GM03348 (cell line): ENCODE measurements at regions not wholly inside any gene's neighbourhood (a gene's known extent, or its start where the extent isn't known, plus 50 kb on each side); places are given as distances from the start of the nearest gene placed in this dataset.

Experiments used
- DNase-seq: peaks from one replicate; pipeline ENCODE4 v3.0.0; 2012; ENCODE audit warnings: low spot score

DNA sequence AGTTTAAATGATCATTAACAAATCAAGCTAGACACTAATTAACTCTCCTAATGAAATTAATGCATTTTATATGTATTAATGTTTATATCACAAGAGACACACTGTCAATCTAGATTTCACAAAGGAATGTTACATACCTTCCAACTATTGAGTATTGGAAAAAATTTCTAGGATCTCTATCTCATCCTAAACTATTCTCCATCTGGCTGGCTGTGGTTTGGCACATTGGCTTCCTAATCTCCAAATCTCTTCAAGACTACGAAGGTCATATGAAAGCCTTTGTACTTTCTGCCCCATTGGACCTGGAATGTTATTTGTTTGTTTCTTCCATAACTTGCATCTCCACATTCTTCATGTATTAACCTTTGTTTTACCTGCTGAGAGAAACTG lies 1160.0 kb downstream of the ADGRL3 start:
- DNase-seq, result no peak

DNA sequence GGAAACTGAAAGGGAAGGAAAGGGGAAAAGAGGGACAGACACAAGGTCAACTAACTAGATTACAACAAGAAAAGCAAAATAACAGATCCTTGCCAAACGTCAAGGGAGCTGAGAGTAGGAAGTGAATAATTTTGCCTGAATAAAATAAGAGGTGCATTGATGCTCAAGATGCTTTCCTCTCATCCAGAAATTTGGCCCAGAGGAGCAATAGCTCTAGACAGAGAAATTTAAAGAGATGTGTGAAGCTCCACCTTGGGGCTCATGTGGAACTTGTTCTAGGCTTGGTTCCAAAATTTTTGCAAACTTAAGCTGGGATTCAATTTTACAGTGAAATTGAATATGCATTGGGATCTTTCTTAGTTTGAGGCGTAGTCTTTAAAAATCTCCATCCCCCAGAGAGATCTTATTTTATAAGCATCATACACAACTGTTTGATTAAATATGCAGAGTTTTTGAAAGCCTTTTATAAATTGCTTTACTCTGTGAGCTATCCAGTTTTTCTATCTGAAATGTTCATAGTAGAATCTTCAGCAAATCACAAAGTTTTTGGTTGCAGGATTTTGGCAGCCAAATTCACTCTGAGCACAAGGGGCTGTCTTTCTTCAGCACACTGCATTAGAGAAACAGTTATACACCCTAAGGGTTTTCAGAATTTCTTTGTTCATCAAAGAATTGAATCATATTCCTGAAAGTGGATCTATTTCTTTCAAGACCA lies 1159.5 kb downstream of the ADGRL3 start:
- DNase-seq, result no peak

DNA sequence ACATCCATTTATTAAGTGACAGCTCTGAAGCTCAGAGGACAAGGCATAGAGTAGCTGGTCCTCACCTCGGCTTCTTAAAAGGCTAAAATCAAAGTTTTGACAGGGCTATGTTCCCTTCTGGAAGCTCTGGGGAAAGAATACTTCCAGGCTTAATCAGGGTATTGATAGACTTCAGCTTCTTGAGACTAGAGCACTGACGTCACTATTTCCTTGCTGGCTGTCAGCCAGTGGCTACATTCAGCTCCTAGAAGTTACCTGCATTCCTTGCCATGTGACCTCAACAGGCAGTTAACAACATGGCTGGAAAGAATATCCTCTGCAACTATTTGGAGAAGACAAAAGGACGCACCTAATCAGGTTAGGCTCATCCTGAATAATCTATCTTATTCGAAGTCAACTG lies 1144.8 kb downstream of the ADGRL3 start:
- DNase-seq, result no peak

- no peak for DNase-seq
These were observed 1144.3 kb downstream of the ADGRL3 start for GRCh38 chr4:62344474-62344873.

DNA sequence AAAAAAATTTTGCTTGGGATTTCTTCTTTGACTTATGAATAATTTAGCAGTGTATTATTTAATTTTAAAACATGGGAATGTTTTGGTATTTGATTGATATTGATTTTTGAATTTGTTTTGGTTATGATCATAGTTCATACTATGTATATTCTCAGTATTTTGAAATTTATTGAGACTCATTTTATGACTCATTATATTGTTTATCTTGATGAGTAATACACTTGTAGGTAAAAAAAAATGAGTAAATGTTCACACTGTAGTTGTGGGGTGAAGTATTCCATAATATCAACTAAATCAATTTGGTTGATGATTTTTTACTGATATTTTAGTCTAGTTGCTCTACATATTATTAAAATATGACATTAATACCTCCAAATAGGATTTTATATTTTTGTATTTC lies 1142.2 kb downstream of the ADGRL3 start:
- no peak for DNase-seq

- DNase-seq, result no peak
These were observed 1128.4 kb downstream of the ADGRL3 start for GRCh38 chr4:62328526-62328925.

GRCh38 chr4:62327612-62328297 lies 1127.6 kb downstream of the ADGRL3 start:
- DNase-seq, result no peak

- DNase-seq, result no peak
These were observed 1124.1 kb downstream of the ADGRL3 start for GRCh38 chr4:62324215-62324614.

DNA sequence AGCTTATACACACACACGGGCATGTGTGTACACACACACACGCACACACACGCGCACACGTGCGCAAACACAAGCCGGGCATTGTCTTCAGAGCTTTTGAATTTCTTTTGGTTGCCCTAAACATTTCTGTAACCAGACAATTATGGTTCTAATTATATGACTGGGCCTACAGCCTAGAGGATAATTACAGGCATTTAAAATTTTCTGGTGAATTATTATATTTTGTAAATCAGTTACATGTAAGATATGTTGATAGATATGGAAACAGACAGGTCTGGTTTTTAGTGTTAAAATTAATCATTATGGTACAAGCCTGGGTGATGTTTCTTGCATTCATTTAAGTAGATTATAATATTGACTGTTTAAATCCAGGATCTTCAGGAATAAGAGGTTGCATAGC lies 1120.5 kb downstream of the ADGRL3 start:
- DNase-seq, result no peak

GRCh38 chr4:62302710-62303109 lies 1102.6 kb downstream of the ADGRL3 start:
- no peak for DNase-seq

DNA sequence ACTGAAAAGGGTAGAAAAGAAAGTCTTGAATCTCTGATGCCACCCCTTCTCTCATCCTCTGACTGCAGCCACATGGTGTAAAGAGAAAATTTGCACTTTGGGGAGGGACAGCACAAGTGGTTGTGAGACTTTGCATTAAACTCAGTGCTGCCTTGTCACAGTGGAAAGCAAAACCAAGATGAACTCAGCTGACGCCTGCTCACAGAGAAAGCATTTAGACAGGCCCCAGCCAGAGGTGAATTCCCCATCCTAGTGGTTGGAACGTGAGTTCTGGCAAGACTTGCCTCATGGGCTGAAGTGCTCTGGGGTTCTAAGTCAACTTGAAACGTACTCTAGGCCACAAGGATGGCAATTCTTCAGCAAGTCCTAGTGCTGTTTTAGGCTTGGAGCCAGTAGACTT lies 1101.4 kb downstream of the ADGRL3 start:
- DNase-seq, result no peak

DNA sequence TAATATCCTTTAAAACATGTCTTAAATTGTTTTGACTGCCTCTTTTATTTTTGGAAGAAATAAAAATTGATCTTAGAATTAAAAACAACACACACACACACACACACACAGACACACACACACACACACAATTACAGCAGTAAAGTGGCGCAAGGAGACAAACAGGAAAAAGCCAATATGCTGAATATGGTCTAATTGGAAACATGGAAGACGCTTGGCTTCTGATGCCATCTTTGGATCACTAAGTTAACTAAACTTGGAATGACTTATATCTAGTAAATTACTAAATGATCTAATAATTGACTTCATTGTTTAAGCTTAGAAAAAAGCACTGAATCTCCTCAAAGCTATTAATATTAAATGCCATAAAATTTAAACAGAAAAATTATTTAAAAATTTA lies 1093.4 kb downstream of the ADGRL3 start:
- no peak for DNase-seq

DNA sequence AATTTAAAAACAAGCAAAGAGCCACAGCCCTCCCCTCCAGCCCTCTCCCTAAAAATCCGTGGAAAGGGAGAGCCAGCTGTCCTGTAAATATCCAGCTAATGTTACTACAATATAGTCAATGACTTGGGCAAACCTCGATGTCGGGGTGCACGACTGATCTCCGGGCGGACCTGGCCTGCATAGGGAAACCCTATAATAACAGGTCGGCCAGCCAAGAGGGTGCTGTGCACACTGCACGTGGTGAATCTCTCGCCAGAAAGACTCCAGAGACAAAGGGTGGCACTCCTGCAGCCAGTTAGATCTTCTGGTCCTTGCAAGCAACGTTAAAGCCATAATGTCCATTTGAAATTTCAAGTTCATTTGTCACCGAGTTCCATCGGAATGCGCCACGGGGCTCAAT lies 1092.8 kb downstream of the ADGRL3 start:
- no peak for DNase-seq

- no peak for DNase-seq
These were observed 1088.8 kb downstream of the ADGRL3 start for GRCh38 chr4:62288808-62289541.

DNA sequence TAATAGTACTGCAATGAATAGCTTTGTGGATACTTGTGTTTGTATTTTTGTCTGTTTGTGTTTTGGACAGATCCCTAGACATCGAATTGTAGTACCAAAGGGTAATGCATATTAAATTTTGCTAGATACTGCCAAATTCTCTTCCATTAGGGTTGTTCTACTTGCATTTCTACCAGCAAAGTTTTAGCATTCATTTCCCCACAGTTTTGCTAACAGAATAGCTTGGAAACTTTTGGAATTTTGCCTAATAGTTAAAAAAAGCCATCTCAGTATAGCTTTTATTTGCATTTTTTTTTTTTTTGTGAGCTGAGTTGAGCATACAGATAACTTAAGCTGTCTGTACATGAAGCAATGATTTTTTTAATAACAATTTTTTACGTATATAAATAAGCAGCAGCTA lies 1084.9 kb downstream of the ADGRL3 start:
- no peak for DNase-seq

- no peak for DNase-seq
These were observed 1079.6 kb downstream of the ADGRL3 start for GRCh38 chr4:62279689-62280088.

GRCh38 chr4:62275470-62275869 lies 1075.3 kb downstream of the ADGRL3 start:
- DNase-seq, result no peak

DNA sequence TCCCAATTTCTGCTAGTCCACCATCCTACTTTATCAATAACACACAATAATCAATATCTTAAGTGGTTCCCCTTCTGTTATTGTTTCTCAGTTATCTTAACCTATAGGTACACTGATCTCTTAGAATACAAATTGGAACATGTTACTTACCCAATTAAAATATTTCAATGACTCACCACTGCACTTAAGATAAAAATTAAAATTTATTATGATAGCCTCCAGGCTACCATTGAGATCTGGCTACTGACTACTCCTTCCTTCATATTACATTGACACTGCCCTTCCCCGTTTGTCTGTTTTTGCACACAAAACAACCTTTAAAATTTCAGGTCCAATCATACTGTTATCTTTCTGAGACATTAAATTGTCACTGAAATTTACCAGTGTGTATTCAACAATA lies 1074.7 kb downstream of the ADGRL3 start:
- no peak for DNase-seq

GRCh38 chr4:62271107-62271506 lies 1071.0 kb downstream of the ADGRL3 start:
- no peak for DNase-seq

DNA sequence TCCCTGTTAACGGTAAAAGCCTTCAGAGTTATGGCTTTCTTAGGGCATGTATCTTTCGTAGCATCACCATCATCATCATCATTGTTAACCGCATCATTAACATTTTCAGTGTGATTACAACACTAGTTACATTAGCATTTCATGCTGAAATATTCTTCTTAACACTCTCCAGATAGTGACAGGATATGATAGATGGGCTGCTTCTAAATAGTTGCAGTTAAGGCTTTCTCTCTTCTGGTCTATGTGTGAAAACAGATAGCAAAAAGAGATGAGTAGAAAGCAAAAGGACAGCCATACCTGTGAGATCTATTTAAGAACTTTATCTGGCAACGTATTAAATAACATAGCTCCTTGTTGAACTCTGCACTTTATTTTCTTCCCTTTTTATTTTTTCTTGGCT lies 1069.8 kb downstream of the ADGRL3 start:
- DNase-seq, result no peak

DNA sequence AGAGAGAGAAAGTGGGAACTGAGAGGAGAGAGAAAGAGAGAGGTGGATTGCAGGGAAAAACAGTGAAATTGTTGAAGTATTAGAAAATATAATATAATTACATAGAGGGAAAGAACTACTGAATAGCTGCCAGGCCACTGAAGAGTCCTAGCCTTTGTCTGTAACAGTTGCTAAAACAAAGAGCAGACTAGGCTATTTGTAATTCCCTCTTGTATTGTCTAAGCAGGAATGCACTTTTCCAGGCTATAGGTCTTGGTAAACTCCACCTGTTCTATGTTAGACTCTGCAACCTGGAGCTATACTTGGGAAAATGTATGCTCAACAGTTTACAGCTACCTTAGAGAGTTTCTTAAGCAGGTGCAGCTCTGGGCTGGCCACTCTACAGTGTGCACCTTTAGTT lies 1063.3 kb downstream of the ADGRL3 start:
- no peak for DNase-seq

GRCh38 chr4:62262676-62263075 lies 1062.5 kb downstream of the ADGRL3 start:
- no peak for DNase-seq

DNA sequence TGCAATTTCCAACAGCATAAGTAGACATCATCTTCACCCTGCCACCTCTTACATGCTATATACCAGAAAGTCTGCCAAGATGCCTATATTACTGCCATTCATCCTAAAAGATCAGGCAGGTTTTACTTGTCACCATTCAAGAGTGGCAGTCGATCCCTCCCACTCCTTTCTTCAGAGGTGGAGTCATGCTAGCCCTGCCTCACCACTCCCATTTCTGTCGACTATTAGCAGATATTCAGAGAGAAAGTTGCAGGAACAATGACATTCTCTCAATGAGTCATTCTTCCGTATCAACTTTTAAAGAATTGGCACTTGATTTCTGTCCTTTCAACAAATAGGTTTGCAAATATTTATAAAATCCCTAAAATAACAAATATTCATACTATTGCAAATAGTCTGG lies 1060.1 kb downstream of the ADGRL3 start:
- DNase-seq, result no peak
